ENCODE measurements at regions not wholly inside any gene's neighbourhood (a gene's known extent, or its start where the extent isn't known, plus 50 kb on each side); places are given as distances from the start of the nearest gene placed in this dataset.

- Mint-ChIP-seq H3K27me3 (peaks cover 7% of the 10 kb centered on the region), H3K4me1 (no peaks in the 10 kb centered on the region), H3K4me3 (no peak overlapping the region), H3K9me3 (no peaks in the 10 kb centered on the region), H3K27ac (no peak overlapping the region)
- no peak for DNase-seq
- ATAC-seq: no peak
Observed at GRCh38 chr13:31937436-31937835, 94.1 kb upstream of the FRY start.

DNA sequence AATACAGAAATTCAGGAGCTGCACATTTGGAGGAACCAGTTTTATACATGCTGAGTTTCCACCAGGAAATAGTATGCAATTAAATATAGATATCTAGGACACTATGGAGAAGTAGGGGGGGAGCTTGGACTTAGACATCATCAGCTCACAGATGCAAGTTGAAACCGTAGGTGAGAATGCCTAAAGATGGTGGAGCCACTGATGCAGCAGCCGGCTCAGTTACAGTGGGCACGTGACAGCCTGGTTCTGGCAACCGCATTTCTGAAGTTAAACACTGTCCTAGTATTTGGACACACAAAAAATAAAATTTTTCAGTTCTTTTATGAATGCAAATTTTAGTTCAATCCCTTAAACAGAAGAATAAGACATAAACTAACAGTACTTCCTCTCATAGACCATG lies 91.5 kb upstream of the FRY start:
- Mint-ChIP-seq H3K27ac (no peak overlapping the region), H3K4me1 (no peaks in the 10 kb centered on the region), H3K9me3 (no peaks in the 10 kb centered on the region), H3K27me3 (peaks cover 7% of the 10 kb centered on the region), H3K4me3 (no peak overlapping the region)
- DNase-seq (no peak), ATAC-seq (no peak)

GRCh38 chr13:31943591-31943990 lies 88.0 kb upstream of the FRY start:
- ATAC-seq (no peak), DNase-seq (no peak)
- Mint-ChIP-seq H3K4me1 (no peaks in the 10 kb centered on the region), H3K9me3 (no peaks in the 10 kb centered on the region), H3K27me3 (peaks cover 7% of the 10 kb centered on the region), H3K27ac (no peak overlapping the region), H3K4me3 (no peak overlapping the region)

GRCh38 chr13:31944262-31945160 lies 87.1 kb upstream of the FRY start:
- H3K9me3 Mint-ChIP-seq: no peaks in the 10 kb centered on the region
- DNase-seq: no peak
- no peak overlapping the region for H3K4me3 Mint-ChIP-seq
- H3K4me1 Mint-ChIP-seq: no peaks in the 10 kb centered on the region
- H3K27me3 Mint-ChIP-seq: peaks cover 7% of the 10 kb centered on the region
- H3K27ac Mint-ChIP-seq: no peak overlapping the region
- ATAC-seq: no peak

DNA sequence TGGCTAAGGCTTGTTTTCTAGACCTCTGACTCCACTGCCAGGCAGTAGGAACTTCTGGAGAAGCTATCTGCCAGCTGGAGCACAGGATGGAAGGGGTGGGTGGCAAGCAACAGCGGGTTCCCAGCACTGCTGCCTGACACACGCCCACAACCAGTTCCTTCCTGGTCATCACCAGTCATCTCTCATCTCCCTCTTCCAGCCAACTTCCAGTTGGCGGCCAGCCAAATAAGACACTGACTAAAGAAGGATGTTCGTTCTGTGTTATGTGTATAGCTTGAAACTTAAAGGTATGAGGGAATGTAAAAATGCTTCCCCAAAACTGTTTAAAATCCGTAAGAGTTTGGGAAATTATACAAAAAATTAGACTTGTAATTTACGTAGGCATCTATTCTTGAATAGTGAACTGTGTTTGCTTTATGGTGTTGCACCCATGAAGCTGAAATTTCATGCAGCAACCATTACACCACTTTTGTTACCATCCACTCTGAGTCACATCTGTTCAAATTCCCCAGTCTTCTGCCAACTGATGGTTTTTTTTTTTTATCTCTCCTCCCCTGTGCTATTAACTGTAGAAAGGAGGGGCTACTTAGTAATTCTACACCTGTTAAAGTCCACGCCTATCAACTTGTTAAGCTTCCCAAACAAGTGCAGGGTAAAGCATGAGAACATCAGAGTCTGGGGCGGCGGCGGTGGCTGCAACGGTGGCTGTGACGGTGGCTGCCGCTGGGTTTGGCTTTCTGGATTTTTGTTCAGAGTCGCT lies 86.2 kb upstream of the FRY start:
- DNase-seq (no peak), ATAC-seq (no peak)
- Mint-ChIP-seq H3K4me3 (no peak overlapping the region), H3K4me1 (no peaks in the 10 kb centered on the region), H3K9me3 (no peaks in the 10 kb centered on the region), H3K27ac (no peak overlapping the region), H3K27me3 (peaks cover 7% of the 10 kb centered on the region)

GRCh38 chr13:31946091-31946770 lies 85.3 kb upstream of the FRY start:
- H3K4me1 Mint-ChIP-seq: no peaks in the 10 kb centered on the region
- ATAC-seq (no peak), DNase-seq (no peak)
- no peak overlapping the region for H3K4me3 Mint-ChIP-seq
- H3K9me3 Mint-ChIP-seq: no peaks in the 10 kb centered on the region
- H3K27ac Mint-ChIP-seq: no peak overlapping the region
- H3K27me3 Mint-ChIP-seq: peaks cover under 1% of the 10 kb centered on the region

DNA sequence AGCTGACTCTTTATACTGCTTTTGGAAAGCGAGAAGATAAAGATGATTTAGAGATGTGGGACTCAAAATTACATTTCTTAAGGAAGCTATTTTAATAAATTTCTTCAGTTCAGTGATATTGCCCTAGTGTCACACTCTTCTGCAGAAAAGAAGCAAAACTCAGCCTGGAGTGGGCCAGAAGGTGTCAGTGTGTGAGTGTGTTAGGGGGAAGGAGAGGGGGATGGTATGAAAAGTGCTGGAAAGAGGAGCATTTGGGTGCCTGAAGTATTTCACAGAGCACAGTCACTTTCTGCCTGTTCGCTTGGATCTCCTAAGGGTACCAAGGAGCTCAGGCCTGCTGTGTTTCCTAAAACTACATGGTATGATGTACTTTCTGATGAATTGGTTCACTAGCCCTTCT lies 84.5 kb upstream of the FRY start:
- DNase-seq: no peak
- H3K4me1 Mint-ChIP-seq: no peaks in the 10 kb centered on the region
- ATAC-seq: no peak
- H3K9me3 Mint-ChIP-seq: no peaks in the 10 kb centered on the region
- no peaks in the 10 kb centered on the region for H3K27me3 Mint-ChIP-seq
- H3K4me3 Mint-ChIP-seq: no peak overlapping the region
- no peak overlapping the region for H3K27ac Mint-ChIP-seq

- Mint-ChIP-seq H3K9me3 (no peaks in the 10 kb centered on the region), H3K4me1 (no peaks in the 10 kb centered on the region), H3K4me3 (no peak overlapping the region), H3K27ac (no peak overlapping the region), H3K27me3 (no peaks in the 10 kb centered on the region)
- ATAC-seq (no peak), DNase-seq (no peak)
Observed at GRCh38 chr13:31947506-31947905, 84.1 kb upstream of the FRY start.

- DNase-seq (no peak), ATAC-seq (no peak)
- no peak overlapping the region for H3K4me3 Mint-ChIP-seq
- no peak overlapping the region for H3K27ac Mint-ChIP-seq
- H3K27me3 Mint-ChIP-seq: no peaks in the 10 kb centered on the region
- no peaks in the 10 kb centered on the region for H3K4me1 Mint-ChIP-seq
- no peaks in the 10 kb centered on the region for H3K9me3 Mint-ChIP-seq
Observed at GRCh38 chr13:31949486-31949885, 82.1 kb upstream of the FRY start.

GRCh38 chr13:31950111-31950815 lies 81.3 kb upstream of the FRY start:
- ATAC-seq: no peak
- Mint-ChIP-seq H3K27ac (no peak overlapping the region), H3K9me3 (no peaks in the 10 kb centered on the region)

GRCh38 chr13:31951215-31951678 lies 80.3 kb upstream of the FRY start:
- H3K4me1 Mint-ChIP-seq: no peaks in the 10 kb centered on the region
- H3K9me3 Mint-ChIP-seq: no peaks in the 10 kb centered on the region
- no peak overlapping the region for H3K27ac Mint-ChIP-seq
- no peaks in the 10 kb centered on the region for H3K27me3 Mint-ChIP-seq
- DNase-seq: no peak
- peak; percentile 62 for ATAC-seq
- H3K4me3 Mint-ChIP-seq: no peak overlapping the region

More at GRCh38 chr13:31950111-31950815, 81.3 kb upstream of the FRY start:
- Mint-ChIP-seq H3K4me3 (no peak overlapping the region), H3K27me3 (no peaks in the 10 kb centered on the region), H3K4me1 (no peaks in the 10 kb centered on the region)
- DNase-seq: no peak

DNA sequence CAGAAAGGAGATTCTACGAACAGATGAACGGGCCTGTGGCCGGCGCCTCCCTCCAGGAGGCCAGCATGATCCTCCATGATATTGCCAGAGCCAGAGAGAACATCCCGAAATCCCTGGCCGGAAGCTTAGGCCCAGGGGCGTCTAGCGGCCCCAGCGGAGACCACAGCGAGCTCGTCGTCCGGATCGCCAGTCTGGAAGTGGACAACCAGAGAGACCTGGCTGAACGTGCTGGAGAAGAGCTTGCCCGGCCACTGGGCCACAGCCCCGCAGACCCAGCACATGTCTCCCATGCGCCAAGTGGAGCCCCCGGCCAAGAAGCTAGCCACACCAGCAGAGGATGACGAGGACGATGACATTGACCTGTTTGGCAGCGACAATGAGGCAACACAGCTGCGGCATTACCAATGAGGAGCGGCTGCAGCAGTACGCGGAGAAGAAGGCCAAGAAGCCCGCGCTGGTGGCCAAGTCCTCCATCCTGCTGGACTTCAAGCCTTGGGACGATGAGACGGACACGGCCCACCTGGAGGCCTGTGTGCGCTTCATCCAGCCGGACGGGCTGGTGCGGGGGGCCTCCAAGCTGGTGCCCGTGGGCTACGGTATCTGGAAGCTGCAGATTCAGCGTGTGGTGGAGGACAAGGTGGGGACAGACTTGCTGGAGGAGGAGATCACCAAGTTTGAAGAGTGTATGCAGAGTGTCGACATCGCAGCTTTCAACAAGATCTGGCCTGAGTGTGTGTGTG lies 78.8 kb upstream of the FRY start:
- Mint-ChIP-seq H3K4me3 (no peak overlapping the region), H3K9me3 (no peaks in the 10 kb centered on the region), H3K4me1 (no peaks in the 10 kb centered on the region), H3K27me3 (peaks cover 6% of the 10 kb centered on the region), H3K27ac (no peak overlapping the region)
- ATAC-seq: no peak
- DNase-seq: no peak

DNA sequence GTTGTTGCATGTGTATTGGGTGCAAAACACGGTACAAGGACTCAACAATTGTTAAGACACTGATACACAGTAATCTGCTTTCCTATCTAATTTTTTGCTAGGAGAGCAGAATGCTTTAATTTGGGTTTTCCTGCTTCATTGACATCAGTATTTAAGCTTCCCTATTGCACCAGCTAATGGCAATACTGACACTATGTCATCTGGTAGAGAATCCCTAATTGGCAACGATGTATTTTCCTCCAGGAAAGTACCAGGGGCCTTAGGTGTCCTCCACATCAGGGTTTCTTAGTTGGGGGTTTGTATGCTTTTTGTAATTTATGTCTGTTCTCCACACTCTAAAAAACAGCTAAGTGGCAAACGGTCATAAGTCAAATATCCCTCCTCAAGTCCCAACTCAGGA lies 76.5 kb upstream of the FRY start:
- no peak for ATAC-seq
- H3K27ac Mint-ChIP-seq: no peak overlapping the region
- DNase-seq: no peak
- H3K4me1 Mint-ChIP-seq: no peaks in the 10 kb centered on the region
- no peaks in the 10 kb centered on the region for H3K9me3 Mint-ChIP-seq
- H3K4me3 Mint-ChIP-seq: no peak overlapping the region
- H3K27me3 Mint-ChIP-seq: peaks cover 8% of the 10 kb centered on the region

GRCh38 chr13:31955741-31956140 lies 75.8 kb upstream of the FRY start:
- no peak for DNase-seq
- Mint-ChIP-seq H3K27ac (no peak overlapping the region), H3K4me3 (no peak overlapping the region), H3K9me3 (no peaks in the 10 kb centered on the region), H3K27me3 (peaks cover 8% of the 10 kb centered on the region), H3K4me1 (no peaks in the 10 kb centered on the region)
- ATAC-seq: no peak

All from stimulated activated naive CD8-positive, alpha-beta T cell treated with anti-CD3 and anti-CD28 coated beads, Interleukin-15, amount 100 ng/mL, for 72 hours (primary cell).